CD4-positive, alpha-beta T cell (primary cell): ENCODE measurements at regions not wholly inside any gene's neighbourhood (a gene's known extent, or its start where the extent isn't known, plus 50 kb on each side); places are given as distances from the start of the nearest gene placed in this dataset.

ENCODE experiments used
- ATAC-seq: fragments of 200-7000 bp; cut with Tn5 transposase; one replicate; pipeline ENCODE4 v1.10.0; 2022; ENCODE audit warnings: mild to moderate bottlenecking; ENCODE audit not compliant: poor library complexity
- CTCF ChIA-PET: fragments of 350-600 bp; sonication (Branson Sonifier 250); formaldehyde crosslinking; loops from one replicate; lab custom pipeline; 2021; ENCODE audit warnings: antibody characterized with exemption, inconsistent platforms; lab: Charles Lee
- POLR2A ChIA-PET: fragments of 350-600 bp; sonication (Branson Sonifier 250); formaldehyde crosslinking; loops from one replicate; lab custom pipeline; 2021; ENCODE audit warnings: antibody characterized with exemption, inconsistent platforms; lab: Charles Lee
- DNase-seq, 14 experiments: peaks; one replicate each; pipeline ENCODE4 v3.0.0-alpha.2; 2013 to 2020; ENCODE audit warnings: mixed read lengths in 2 of 14
- H3K27ac ChIP-seq, 2 donors: one replicate each; pipeline versions ENCODE4 v1.5.1 to v1.7.0; 2013; ENCODE audit warnings: low read length in 2 of 2, low read depth in 1 of 2, mild to moderate bottlenecking in 1 of 2
- H3K27me3 ChIP-seq, 2 experiments: 1 replicate in 1 of 2; 2 replicates in 1 of 2; pipeline versions ENCODE4 v1.6.1 to v1.7.0; 2013; ENCODE audit warnings: low read length in 2 of 2, control low read depth in 1 of 2, mild to moderate bottlenecking in 1 of 2, moderate library complexity in 1 of 2; ENCODE audit not compliant: insufficient read depth in 2 of 2, control insufficient read depth in 1 of 2
- H3K36me3 ChIP-seq: one replicate; pipeline ENCODE4 v1.6.1; 2013; ENCODE audit warnings: low read length, control low read depth; ENCODE audit not compliant: insufficient read depth
- H3K4me1 ChIP-seq: one replicate; pipeline ENCODE4 v1.6.1; 2013; ENCODE audit warnings: low read length, control low read depth; ENCODE audit not compliant: insufficient read depth
- H3K4me3 ChIP-seq: one replicate; pipeline ENCODE4 v1.5.1; 2013; ENCODE audit warnings: mild to moderate bottlenecking, low read length, moderate library complexity
- H3K9me3 ChIP-seq, 2 experiments: 1 replicate in 1 of 2; 2 replicates in 1 of 2; pipeline versions ENCODE4 v1.6.1 to v1.7.0; 2013; ENCODE audit warnings: low read length in 2 of 2, mild to moderate bottlenecking in 2 of 2, control low read depth in 1 of 2, moderate library complexity in 1 of 2; ENCODE audit not compliant: control insufficient read depth in 1 of 2, insufficient read depth in 1 of 2
- H3K27ac Mint-ChIP-seq: one replicate; pipeline ENCODE4 v1.8.0; 2020; ENCODE audit warnings: mixed read lengths
- H3K27me3 Mint-ChIP-seq: one replicate; pipeline ENCODE4 v1.8.0; 2021; ENCODE audit warnings: mixed read lengths
- H3K36me3 Mint-ChIP-seq: one replicate; pipeline ENCODE4 v1.8.0; 2021; ENCODE audit warnings: low read depth, mixed read lengths
- H3K4me1 Mint-ChIP-seq: one replicate; pipeline ENCODE4 v1.8.0; 2021; ENCODE audit warnings: low read depth, mixed read lengths
- H3K4me3 Mint-ChIP-seq: one replicate; pipeline ENCODE4 v1.8.0; 2020; ENCODE audit warnings: mild to moderate bottlenecking, mixed read lengths
- H3K9me3 Mint-ChIP-seq: one replicate; pipeline ENCODE4 v1.8.0; 2020; ENCODE audit warnings: mixed read lengths
- intact Hi-C, 2 experiments: fragments of 100-400 bp; cut with DNase I in 1 of 2; cut with micrococcal nuclease in 1 of 2; formaldehyde crosslinking; loops; one replicate each; pipeline versions ENCODE4 v1.15.1 to v1.9.0; 2023 to 2025; cut with DNase I, micrococcal nuclease
- TF ChIP-seq, protein P1 (sequence below): fragments of 200-600 bp; IDR thresholded peaks from one replicate; pipeline ENCODE4 v1.8.0; 2022; ENCODE audit warnings: antibody characterized with exemption, mild to moderate bottlenecking

DNA sequence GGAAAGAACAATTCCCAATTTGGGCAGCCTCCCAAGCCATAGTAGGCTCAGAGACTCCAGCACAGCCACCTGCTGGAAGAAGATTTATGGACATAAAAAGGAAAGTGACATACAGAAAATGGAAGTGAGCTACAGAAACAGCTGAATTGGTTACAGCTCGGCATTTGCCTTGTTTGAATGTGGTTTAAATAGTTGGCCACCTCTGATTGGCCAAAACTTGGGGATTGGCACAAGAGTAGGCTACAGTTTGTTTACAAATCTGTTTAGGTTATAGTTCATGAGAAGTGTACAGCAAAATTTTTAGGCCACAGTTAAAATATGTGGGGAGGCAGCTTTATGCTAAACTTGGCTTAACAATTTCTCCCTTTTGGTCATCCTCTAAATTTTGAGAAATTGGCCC is 150.4 kb downstream of the MAGEC1 start:
- H3K27me3 Mint-ChIP-seq: no peaks in the 10 kb centered on the region

DNA sequence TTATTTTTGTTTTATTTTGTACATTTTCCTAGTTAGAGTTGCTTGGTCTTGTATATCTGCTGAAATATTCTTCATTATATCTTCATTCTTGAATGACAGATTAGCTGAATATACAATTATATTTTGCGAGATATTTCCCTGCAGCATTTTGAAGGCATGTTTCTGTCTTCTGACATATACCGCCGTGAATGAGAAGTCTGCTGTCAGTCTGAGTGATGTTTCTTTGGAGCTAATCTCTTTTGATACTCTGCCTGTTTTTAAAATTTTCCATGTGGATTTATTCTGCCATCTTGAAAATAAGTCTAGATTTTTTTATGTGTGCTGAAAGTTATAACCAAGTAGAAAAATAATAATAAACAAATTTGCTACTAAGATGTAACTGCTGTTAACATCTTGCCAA is 148.5 kb downstream of the MAGEC1 start:
- no peak for DNase-seq
- no peaks in the 10 kb centered on the region for H3K36me3 Mint-ChIP-seq
- H3K27ac ChIP-seq: no peak overlapping the region
- intact Hi-C loops: no loop called here
- H3K4me1 ChIP-seq: no peaks in the 10 kb centered on the region
- no peak overlapping the region for H3K4me3 ChIP-seq
- H3K4me3 Mint-ChIP-seq: no peak overlapping the region
- ChIA-PET POLR2A (no interaction called here), CTCF (no interaction called here)
- H3K27ac Mint-ChIP-seq: no peak overlapping the region
- H3K4me1 Mint-ChIP-seq: no peaks in the 10 kb centered on the region
- TF ChIP-seq, protein P1, sequence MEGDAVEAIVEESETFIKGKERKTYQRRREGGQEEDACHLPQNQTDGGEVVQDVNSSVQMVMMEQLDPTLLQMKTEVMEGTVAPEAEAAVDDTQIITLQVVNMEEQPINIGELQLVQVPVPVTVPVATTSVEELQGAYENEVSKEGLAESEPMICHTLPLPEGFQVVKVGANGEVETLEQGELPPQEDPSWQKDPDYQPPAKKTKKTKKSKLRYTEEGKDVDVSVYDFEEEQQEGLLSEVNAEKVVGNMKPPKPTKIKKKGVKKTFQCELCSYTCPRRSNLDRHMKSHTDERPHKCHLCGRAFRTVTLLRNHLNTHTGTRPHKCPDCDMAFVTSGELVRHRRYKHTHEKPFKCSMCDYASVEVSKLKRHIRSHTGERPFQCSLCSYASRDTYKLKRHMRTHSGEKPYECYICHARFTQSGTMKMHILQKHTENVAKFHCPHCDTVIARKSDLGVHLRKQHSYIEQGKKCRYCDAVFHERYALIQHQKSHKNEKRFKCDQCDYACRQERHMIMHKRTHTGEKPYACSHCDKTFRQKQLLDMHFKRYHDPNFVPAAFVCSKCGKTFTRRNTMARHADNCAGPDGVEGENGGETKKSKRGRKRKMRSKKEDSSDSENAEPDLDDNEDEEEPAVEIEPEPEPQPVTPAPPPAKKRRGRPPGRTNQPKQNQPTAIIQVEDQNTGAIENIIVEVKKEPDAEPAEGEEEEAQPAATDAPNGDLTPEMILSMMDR: no peak
- no peaks in the 10 kb centered on the region for H3K36me3 ChIP-seq
- no peaks in the 10 kb centered on the region for H3K27me3 ChIP-seq
- H3K27me3 Mint-ChIP-seq: no peaks in the 10 kb centered on the region
- ATAC-seq: no peak
- no peaks in the 10 kb centered on the region for H3K9me3 ChIP-seq
- no peaks in the 10 kb centered on the region for H3K9me3 Mint-ChIP-seq

More for the DNA sequence above, 150.4 kb downstream of the MAGEC1 start:
- CTCF ChIA-PET: no interaction called here
- H3K4me3 Mint-ChIP-seq: no peak overlapping the region
- no peaks in the 10 kb centered on the region for H3K4me1 ChIP-seq
- POLR2A ChIA-PET: no interaction called here
- H3K36me3 Mint-ChIP-seq: no peaks in the 10 kb centered on the region
- no peak overlapping the region for H3K27ac ChIP-seq
- H3K4me1 Mint-ChIP-seq: no peaks in the 10 kb centered on the region
- H3K9me3 Mint-ChIP-seq: no peaks in the 10 kb centered on the region
- H3K4me3 ChIP-seq: no peak overlapping the region
- TF ChIP-seq, protein P1: no peak
- ATAC-seq (no peak), DNase-seq (no peak)
- intact Hi-C loops: no loop called here
- peaks cover 6 to 10% of the 10 kb centered on the region in 2 experiments for H3K9me3 ChIP-seq
- H3K36me3 ChIP-seq: no peaks in the 10 kb centered on the region
- no peak overlapping the region for H3K27ac Mint-ChIP-seq
- H3K27me3 ChIP-seq: no peaks in the 10 kb centered on the region

DNA sequence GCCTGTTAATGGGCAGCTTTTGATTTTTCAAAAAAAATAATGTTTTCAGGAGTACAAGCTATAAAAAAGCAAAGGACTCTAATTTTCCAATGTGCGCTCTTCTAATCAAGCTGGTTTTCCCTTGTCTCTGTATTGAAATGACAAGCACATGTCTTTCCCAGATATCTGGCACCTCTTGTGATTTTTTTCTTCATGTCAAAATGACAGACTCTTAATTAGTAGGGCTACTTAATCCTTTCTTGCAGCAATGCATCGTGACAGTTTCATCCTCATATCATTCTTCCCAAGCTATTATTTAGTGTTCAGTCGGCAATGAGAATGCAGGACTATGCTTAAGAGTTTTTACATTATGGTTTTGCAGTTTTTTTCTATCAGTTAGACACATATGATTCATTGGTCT is 139.5 kb downstream of the MAGEC1 start:
- peaks cover 5% of the 10 kb centered on the region for H3K9me3 Mint-ChIP-seq
- no peaks in the 10 kb centered on the region for H3K4me1 Mint-ChIP-seq
- Histone ChIP-seq H3K27me3 (no peaks in the 10 kb centered on the region), H3K36me3 (no peaks in the 10 kb centered on the region), H3K4me1 (no peaks in the 10 kb centered on the region), H3K4me3 (no peak overlapping the region), H3K9me3 (no peaks in the 10 kb centered on the region), H3K27ac (no peak overlapping the region)
- no peaks in the 10 kb centered on the region for H3K36me3 Mint-ChIP-seq
- ChIA-PET POLR2A (no interaction called here), CTCF (no interaction called here)
- H3K27me3 Mint-ChIP-seq: no peaks in the 10 kb centered on the region
- ATAC-seq (no peak), DNase-seq (no peak)
- H3K4me3 Mint-ChIP-seq: no peak overlapping the region
- no peak overlapping the region for H3K27ac Mint-ChIP-seq
- intact Hi-C loops: no loop called here
- TF ChIP-seq, protein P1: no peak
